Fibroblast of skin of abdomen (primary cell): ENCODE measurements at regions not wholly inside any gene's neighbourhood (a gene's known extent, or its start where the extent isn't known, plus 50 kb on each side); places are given as distances from the start of the nearest gene placed in this dataset.
"Not testable (repeated sequence)": the region's sequence is repeated elsewhere in the genome, so short reads cannot be mapped to it uniquely, and the experiment has no call there.

Source experiments
- DNase-seq: peaks from one replicate; pipeline ENCODE4 v3.0.0-alpha.2; 2013

DNA sequence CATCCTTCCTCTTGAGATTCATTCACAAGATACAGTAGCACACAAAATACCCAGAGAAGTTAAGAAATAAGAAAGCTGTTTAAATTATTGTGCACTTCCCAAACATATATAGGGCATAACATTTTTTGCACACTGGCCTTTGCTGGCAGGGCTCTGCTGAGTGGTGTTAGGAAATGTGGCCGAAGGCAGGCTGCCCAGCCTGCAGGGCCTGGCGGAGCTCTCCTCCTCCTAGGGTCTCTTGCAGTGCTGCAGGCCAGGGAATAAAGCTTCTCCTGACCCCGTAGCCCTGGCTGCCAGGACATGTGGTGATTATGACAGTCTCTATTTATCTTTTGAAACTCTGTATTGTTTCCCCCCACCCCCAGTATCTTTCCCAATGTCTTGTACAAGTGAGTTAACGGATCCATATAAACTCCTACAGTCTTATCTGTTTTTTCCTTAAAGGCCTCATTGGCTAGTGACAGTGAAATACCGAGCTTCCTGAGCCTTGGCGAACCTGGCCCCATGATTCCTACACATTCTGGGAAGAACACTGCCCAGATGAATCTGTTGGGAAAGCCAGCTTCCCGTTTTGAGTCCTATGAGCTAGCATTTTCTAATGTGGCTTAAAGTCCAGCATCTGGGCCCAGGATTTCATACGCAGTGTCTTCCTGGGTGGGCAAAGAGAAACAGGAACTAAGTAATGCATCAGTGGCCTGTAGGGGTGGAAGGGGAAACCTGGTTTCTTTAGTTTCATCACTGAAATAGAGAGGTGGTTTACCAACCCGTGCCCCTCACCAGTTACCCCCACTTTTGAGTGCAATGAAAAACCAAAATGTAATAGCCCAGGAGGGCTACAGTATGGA is 310.3 kb downstream of the BCL2L11 start:
- not testable (repeated sequence) for DNase-seq

DNA sequence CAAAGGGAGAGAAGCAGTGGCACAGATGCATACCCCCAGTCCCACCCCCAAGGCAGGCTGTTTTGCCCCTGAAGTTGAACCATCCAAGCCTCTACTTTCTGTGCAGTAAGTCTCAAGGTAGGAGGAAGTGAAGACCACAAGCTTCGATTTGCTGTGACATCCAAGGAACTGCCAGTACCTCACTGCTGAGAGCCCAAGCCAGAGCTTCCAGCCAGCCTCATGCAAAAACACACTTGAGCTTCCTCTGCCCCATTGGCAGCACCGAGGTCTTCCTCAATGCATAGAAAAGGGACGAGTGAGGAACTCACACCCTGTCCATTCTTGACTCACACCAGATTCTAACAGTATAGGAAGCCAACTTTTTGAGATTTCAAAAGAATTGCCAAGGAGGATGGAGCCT is 311.7 kb downstream of the BCL2L11 start:
- not testable (repeated sequence) for DNase-seq

DNA sequence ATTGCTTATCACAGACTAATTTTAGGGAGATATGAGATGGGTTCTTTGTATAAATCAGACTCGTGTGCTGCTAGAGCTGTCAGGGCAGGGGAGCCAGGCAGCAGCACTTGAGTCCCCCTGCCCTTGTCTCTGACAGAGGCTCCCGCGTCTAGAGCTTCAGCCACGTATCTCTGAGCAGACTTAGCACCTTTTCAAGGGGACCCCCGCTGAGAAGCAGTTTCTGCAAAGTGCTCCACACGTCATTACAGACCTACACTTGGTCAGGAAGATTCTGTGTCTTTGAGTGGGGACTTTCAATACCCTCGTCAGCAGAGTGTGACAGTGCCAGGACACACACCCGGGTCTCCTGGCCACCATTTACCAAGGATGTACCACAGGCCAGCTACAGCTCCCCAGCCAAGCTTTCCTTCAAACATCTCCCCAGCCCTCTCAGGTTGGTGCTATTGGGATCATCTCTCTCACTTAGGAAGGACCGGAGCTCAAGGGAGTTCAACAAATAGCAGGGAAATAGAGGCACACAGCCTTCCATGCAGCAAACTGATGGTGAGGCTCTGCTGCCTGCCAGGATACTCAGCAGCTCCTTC is 312.3 kb downstream of the BCL2L11 start:
- DNase-seq, result not testable (repeated sequence)

DNA sequence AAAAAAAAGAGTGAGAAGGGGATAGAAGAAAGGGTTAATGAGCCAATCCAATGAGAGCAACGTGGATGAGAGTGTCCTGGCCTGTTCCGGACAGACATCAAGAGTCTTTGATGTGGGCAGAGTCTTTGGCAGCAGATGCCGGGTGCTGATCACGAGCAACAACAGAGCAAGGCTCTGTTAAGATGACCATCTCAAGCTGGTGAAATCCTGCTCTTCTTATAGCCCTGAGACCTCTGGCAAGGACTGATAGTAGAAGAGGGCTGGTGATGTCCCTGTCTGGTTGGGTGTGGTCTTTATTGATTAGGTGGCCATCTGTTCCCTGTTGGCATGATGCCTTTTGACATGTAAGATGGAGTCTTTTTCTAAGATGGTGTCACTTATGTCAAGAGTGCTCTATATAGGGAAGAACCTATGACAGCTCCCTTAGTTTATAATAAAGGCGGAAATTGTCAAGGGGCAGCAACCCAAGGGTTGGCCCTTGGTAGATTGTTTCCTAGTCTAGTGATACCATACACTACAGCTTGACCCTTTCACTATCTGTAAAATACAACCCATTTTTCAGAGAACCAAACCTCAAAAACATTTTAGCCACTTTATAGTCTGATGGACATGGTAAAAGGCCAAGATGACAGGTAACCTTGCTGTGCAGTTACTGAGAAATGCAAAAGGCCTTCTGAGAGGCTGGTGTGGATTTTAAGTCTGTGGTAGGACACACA is 313.3 kb downstream of the BCL2L11 start:
- not testable (repeated sequence) for DNase-seq

DNA sequence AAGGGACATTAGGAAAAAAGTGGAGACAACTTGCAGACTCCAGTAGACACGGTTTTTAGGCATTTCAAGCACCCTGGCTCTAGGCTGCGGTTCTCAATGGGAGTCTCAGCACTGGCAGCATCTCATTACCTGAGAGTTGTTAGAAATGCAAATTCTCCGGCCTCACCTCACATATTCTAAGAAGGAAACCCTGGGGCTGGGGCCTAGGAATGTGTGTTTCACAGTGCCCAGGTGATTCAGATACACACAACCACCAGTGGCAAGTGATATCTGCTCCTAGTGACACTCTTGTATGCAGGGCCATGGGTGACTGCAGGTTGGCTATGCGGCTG is 313.9 kb downstream of the BCL2L11 start:
- not testable (repeated sequence) for DNase-seq

DNA sequence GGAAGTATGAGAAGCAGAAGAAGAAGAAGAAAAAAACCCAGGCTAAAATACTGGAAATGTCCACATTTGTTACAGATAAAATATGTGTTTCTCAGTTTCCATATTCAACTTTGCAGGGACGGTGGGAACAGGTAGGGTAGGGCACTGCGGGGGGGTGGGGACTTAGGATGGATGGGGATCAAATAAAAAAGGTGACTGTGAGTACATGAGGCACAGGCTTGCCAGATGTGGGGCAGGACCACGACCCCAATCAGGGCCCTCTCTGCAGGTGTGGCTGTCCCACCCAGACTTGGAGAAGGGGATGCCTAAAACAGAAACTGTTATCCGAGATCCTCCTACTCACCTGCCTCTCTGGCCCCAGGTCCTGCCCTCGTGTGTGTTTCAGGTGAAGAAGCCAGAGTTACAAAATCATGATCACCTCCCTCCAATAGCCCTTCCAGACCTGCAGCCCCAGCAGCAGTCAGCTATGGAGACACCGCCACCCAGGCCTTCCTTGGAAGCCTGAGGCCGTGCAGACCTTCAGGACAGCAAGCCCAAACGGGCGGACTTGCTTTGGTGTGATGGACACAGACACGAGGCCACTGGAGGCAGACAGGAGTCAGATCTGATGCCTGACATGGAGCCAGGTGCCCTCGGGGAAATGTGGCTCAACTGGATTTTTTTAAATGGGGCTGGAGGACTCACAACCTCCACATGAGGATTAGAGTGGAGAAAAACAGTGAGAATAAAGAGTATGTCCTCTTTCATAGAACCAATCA is 315.0 kb downstream of the BCL2L11 start:
- not testable (repeated sequence) for DNase-seq

DNA sequence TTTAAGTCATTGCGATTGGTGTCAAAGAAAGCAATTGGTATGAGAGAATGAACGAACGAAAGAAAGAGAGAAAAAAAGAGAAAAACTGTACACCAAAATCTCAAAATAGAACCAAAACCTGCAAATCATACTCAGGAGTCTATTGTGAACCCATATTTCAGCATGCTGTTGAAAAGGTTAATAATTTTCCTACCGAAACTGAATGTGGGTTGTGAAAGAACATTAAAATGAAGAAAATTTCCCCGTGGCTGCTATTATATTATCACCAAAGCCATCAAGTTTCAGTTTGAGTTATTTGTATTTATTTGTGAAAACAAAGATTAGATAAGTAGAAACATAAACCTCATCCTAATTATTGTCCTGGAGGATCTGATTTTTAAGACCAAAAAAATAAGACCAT is 315.7 kb downstream of the BCL2L11 start:
- DNase-seq, result not testable (repeated sequence)

DNA sequence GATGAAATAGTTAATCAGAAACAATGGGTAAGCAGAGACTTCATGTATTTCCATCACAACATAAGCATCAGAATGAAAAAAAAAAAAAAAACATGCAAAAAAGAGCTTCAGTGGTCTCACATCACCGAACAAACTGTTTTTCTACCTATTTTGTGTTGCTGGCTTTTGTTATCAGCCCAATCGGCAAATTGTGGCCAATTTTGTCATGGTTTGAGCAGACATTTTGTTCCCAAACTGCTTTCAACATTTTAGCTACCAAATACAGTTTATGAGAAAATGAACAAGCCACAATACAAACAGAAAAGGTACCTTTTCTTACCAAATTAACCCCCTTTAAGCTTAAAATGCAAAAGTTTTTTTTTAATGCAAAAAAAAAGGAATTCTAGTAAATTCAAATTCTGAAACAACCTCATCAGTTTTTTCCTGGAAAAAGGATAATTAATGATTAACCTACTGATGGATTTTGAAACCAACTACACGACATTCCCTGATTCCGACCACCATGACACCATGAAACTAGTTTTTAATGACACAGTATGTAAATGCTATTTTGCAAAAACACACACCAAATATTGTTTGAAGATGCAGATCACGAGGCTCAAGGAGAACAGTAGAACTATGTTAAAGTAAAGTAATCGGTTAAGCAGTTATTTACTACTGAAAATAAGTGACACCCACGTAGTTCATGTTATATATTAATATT is 316.7 kb downstream of the BCL2L11 start:
- not testable (repeated sequence) for DNase-seq

DNA sequence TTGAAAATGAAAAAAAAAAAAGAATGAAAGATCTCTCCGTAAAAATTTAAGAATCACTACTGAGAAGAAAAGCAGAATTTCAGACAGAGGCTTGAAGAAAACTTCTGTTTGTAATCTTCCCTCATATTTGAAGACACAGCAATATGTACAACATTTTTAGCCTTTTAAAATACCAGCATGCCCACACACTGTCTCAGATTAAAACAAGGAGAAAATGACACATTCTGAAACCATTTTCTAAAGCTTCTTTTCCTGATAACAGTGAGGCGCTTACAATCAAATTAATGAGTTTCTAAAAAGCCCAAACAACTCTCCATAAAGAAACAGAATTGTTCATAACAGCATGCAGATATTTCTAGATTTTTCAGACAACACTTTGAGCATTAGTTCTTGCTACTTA is 317.4 kb downstream of the BCL2L11 start:
- not testable (repeated sequence) for DNase-seq

DNA sequence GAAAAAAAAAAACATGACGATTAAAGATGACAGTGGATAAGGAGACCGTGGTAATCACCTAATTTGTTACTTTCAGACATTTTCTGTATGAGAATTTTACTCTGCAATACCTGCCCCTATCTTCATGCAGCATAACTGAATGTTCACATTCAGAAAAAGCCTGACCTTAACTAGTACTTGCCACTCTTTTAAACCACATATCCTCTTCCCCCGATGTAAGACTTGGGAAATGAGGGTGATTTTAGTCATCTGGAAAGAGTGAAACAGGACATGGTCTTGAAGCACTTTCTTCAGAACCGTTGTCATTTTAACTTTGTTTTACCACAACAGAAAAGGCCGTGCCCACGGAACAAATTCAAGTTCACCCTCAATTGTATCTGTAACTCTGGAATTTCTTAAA is 318.5 kb downstream of the BCL2L11 start:
- not testable (repeated sequence) for DNase-seq

DNA sequence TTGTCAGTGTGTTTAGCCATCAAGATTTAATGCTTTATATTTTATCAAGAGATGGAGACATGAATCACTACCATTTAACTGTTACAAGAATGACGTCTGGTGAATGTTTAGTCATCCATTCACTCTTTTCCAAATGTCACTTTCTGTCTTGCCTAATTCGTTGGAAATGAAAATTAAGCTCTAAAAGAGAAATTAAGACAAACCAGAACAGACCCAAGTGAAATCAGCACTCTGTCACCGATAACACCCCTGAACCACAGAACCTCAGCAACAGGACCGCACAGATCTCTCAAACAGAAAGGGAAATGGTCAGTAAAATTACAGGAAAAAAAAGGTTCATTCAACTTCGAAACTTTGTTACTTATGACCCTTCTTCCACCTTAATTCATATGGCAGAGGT is 320.9 kb downstream of the BCL2L11 start:
- not testable (repeated sequence) for DNase-seq

DNA sequence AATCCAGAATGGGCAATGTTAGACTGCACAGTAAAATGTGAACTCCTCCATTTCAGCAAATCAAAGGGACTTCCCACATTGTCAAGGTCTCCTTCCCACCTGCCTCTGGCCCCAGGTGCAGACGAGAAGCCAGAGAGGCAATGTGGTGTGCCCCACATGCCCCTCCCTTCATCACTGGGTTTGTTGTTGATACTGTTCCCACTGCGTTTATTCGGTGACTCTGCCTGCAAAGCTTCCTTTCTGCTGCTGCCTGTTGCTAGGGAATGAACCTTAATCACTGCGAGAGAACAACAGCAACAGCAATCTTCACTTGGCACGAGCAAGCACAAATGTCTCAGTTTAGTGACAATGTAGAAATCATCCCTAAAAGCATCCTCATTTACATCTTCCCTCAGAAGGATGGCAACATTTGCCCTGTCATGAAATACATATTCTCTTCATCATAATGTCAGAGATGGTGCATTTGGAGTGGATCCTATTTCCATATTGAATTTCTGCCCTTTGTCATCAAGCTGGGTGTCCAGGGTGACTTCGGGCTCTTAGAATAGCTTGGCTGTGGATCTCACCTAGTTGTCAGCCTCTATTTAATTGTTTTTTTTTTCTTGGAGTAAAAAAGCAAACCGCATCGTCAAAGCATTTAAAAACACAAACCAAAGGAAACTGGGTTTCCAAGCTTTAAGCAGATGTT is 322.2 kb downstream of the BCL2L11 start:
- DNase-seq, result not testable (repeated sequence)

DNA sequence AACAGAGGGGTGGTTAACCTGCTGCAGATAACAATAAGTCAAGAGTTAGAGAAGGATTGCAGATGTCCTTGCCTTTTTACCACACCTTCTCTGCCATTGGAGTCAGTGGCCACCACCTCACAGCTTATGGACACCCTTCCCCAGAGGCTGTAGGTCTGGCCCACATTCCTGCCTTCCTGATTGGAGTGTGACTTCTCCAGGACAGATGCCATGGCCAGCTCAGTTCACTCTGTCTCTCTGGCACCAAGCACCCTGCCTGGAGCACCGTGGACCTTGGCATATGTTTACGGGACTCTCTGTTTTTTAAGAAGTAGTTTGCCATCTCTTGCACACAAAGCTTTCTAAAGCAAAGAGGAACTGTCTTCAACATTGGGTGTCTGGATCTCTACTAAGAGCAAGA is 323.8 kb downstream of the BCL2L11 start:
- DNase-seq, result not testable (repeated sequence)

DNA sequence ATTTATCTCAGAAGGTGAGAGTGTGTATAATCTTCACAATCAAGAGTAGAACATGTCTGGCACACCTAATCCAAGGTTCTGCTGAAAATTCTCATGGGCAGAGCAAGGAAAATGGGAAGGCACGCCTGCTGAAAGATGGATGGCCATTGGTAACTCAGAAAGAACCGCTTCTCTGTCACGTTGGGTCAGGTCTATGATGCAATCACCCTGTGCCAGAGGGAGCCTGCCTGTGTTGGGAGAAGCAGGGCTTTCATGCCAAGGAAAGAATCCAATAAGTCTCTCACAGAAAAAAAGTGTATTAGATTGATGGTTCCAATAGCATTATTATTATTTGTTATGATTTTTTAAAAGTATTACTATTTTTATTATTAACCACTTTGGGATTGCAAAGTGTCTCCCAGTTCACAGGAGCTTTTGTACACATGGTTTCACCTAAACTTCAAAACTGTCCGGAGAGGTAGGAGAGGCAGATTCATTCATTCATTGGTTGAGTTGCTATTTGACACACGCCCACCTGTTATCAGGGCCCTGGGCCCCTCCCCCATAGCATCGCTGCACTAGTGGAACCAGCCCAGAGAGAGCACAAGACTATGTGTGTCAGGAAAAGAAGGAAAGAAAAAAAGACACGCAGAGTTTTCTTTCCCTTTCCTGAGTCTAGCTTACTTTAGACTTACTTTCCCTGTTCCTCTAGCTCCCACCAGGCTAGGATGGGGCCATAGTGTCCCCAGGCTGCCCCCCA is 324.6 kb downstream of the BCL2L11 start:
- not testable (repeated sequence) for DNase-seq

DNA sequence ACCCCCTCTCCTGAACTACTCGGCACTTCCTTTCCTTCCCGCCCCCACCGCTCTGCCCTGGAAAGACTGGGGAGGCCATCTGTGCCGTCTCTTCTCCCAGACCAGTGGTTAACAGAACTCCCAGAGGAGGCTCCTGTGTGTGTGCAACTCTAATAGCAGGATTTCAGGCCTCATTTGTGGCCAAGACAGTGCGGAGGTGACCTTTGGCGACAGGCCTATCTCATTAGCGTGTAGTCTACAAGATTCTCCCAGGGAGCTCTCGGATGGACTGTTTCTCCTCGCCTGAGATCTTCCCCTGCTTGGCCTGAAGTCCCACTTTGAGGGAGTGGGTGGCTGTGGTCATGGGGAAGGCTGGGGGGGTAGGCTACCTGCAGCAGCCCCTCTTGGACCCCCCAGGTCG is 325.2 kb downstream of the BCL2L11 start:
- not testable (repeated sequence) for DNase-seq

DNA sequence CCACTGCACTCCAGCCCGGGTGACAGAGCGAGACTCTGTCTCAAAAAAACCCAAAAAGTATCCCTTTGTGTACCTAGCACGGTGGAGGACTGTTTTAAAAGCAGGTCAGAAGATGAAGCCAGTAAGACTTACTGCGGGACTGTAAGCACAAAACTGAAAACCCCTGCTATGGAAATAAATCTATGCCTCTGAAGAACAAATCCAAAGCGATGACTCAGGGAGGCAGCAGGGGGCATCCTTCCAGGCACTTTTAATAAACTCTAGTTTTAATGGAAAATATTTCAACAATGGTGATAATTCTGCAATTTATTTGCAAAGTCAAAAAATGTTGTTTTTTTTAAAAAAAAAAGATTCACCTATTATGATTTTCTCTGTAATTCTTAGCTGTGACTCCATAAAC is 326.8 kb downstream of the BCL2L11 start:
- DNase-seq, result not testable (repeated sequence)

DNA sequence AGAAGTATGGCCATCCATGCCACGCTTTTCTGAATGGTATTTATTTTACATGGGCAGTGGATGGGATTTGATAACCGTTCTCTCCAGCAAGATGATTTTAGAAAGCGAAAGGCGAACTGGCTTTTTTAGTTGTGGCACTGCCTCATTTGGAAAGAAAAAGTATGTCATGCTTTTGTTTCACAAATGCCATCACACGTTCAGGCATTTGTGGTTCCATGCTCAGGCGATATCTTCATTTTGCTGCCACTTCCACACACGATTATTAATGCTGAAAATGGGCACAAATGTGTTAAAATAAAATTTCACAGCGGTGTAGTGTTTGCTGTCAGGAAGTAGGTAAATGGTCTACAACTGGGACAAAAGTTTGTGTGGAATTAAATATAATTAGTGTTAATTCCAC is 328.1 kb downstream of the BCL2L11 start:
- DNase-seq, result not testable (repeated sequence)

DNA sequence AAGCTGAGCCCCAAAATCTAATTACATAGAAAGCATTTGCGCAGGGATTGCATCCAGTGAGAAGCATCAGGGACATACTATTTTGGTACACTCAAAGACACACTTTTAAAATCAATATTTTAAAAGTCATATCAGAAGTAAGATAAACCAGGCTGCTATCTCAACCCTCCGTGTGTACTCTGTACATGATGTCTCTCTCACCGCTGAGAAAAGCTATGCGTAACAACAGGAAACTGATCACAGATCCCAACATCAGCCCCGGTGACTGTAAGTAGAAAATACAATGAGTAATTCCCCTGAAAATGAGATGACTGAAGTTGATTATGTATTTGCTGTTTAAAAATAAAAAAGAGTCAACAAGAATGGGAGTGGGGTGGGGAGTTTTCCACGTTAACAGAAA is 329.8 kb downstream of the BCL2L11 start:
- DNase-seq, result not testable (repeated sequence)

DNA sequence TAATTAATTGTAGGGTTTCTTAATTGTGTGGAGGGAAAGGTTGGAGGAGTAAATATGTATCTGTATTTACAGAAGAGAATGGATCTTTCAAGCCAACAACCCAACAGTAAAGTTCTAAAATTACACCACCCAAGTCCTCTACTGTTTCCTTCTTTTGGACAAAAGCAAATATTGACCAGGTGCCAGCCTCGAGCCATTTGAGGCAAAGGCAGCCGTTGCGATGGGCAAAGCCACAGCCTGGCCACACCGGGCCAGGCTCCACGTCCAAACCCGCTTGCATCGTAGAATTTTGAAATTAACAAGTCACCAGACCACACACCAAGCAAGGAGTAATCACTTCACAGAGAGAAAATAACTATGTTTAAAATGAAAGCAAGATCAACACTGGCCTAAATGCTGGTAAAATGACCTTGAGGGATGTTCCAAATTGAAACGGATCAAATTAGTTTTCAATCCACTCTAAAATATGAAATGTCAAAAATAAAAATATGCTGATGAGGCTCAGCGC is 331.0 kb downstream of the BCL2L11 start:
- not testable (repeated sequence) for DNase-seq

DNA sequence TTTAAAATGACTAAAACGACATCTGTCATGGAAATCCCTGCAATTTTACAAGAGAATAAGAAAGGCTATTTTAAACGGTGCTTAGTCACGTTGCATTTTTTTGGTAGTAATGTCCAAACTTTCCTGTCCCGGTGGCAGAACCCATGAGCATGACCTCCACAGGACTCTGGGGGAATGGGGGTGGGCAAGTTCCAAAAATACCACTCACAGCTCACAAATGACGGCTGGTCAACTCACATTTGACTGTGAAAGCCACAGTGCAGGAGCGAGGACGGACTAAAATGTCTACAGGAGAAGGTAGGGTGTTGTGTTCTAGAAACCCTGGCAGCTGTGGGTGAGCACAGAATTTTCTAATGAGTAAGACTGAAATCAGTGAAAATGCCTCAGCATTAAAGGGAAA is 331.5 kb downstream of the BCL2L11 start:
- DNase-seq, result not testable (repeated sequence)
